HG03060 (cell line): ENCODE measurements at regions not wholly inside any gene's neighbourhood (a gene's known extent, or its start where the extent isn't known, plus 50 kb on each side); places are given as distances from the start of the nearest gene placed in this dataset.

ENCODE experiments used
- ATAC-seq: cut with Tn5 transposase; IDR thresholded peaks from one replicate; pipeline ENCODE4 v1.9.1; 2021; ENCODE audit warnings: low read depth, moderate number of reproducible peaks; ENCODE audit not compliant: unreplicated experiment

GRCh38 chr13:97133554-97133953, 88.6 kb upstream of the MBNL2 start:
- no peak for ATAC-seq

GRCh38 chr13:97133955-97134354, 88.2 kb upstream of the MBNL2 start:
- no peak for ATAC-seq

GRCh38 chr13:97134364-97135095, 87.6 kb upstream of the MBNL2 start:
- no peak for ATAC-seq

- no peak for ATAC-seq
Measured at GRCh38 chr13:97135883-97136282, 86.2 kb upstream of the MBNL2 start.

GRCh38 chr13:97136418-97136817, 85.7 kb upstream of the MBNL2 start:
- no peak for ATAC-seq

GRCh38 chr13:97139691-97140090, 82.4 kb upstream of the MBNL2 start:
- ATAC-seq: no peak

- ATAC-seq: no peak
Measured at GRCh38 chr13:97140131-97140530, 82.0 kb upstream of the MBNL2 start.

- ATAC-seq: no peak
Measured at GRCh38 chr13:97140611-97141010, 81.5 kb upstream of the MBNL2 start.

GRCh38 chr13:97141097-97141496, 81.0 kb upstream of the MBNL2 start:
- ATAC-seq: no peak

- peak; percentile 93 for ATAC-seq
Measured at GRCh38 chr13:97141564-97142005, 80.5 kb upstream of the MBNL2 start.

GRCh38 chr13:97142452-97142851, 79.7 kb upstream of the MBNL2 start:
- peak; percentile 48 for ATAC-seq

- ATAC-seq: no peak
Measured at GRCh38 chr13:97145057-97145456, 77.1 kb upstream of the MBNL2 start.

- ATAC-seq: no peak
Measured at GRCh38 chr13:97148894-97149293, 73.2 kb upstream of the MBNL2 start.

- no peak for ATAC-seq
Measured at GRCh38 chr13:97160421-97160820, 61.7 kb upstream of the MBNL2 start.

- ATAC-seq: no peak
Measured at GRCh38 chr13:97161582-97162231, 60.4 kb upstream of the MBNL2 start.

- ATAC-seq: no peak
Measured at GRCh38 chr13:97165502-97166425, 56.4 kb upstream of the MBNL2 start.

- no peak for ATAC-seq
Measured at GRCh38 chr13:97171136-97171535, 51.0 kb upstream of the MBNL2 start.
